Nephron progenitor cell (in vitro differentiated cells): ENCODE measurements at regions not wholly inside any gene's neighbourhood (a gene's known extent, or its start where the extent isn't known, plus 50 kb on each side); places are given as distances from the start of the nearest gene placed in this dataset.

Source experiments
- DNase-seq: peaks from one replicate; pipeline ENCODE4 v3.0.0; 2021
- H3K27ac Mint-ChIP-seq: 2 replicates; pipeline ENCODE4 v1.8.0; 2021; ENCODE audit warnings: mild to moderate bottlenecking, moderate library complexity, mixed read lengths
- H3K27me3 Mint-ChIP-seq: 2 replicates; pipeline ENCODE4 v1.8.0; 2021; ENCODE audit warnings: mild to moderate bottlenecking, low read depth, mixed read lengths; ENCODE audit not compliant: poor library complexity
- H3K36me3 Mint-ChIP-seq: 2 replicates; pipeline ENCODE4 v1.8.0; 2021; ENCODE audit warnings: low read depth, mixed read lengths
- H3K4me1 Mint-ChIP-seq: 2 replicates; pipeline ENCODE4 v1.8.0; 2021; ENCODE audit warnings: mixed read lengths
- H3K4me3 Mint-ChIP-seq: 2 replicates; pipeline ENCODE4 v1.8.0; 2021; ENCODE audit warnings: mild to moderate bottlenecking, moderate library complexity, mixed read lengths
- H3K9me3 Mint-ChIP-seq: 2 replicates; pipeline ENCODE4 v1.8.0; 2021; ENCODE audit warnings: mild to moderate bottlenecking, moderate library complexity, mixed read lengths
- CTCF ChIP-seq: fragments of 200-600 bp; sonication (generic); IDR thresholded peaks from 2 replicates; pipeline ENCODE4 v1.5.0; 2021; ENCODE audit warnings: antibody characterized with exemption

GRCh38 chr11:97143463-97143862 lies 753.6 kb downstream of the JRKL start:
- TF ChIP-seq CTCF: no peak
- Mint-ChIP-seq H3K4me3 (no peak overlapping the region), H3K36me3 (peaks cover 4% of the 10 kb centered on the region), H3K27ac (no peak overlapping the region), H3K9me3 (peaks cover 18% of the 10 kb centered on the region), H3K27me3 (peaks cover 4% of the 10 kb centered on the region), H3K4me1 (peaks cover 11% of the 10 kb centered on the region)
- DNase-seq: no peak

GRCh38 chr11:97149741-97150140 lies 759.9 kb downstream of the JRKL start:
- Mint-ChIP-seq H3K9me3 (no peaks in the 10 kb centered on the region), H3K27me3 (peaks cover 1% of the 10 kb centered on the region), H3K36me3 (no peaks in the 10 kb centered on the region), H3K4me1 (peaks cover 5% of the 10 kb centered on the region), H3K27ac (no peak overlapping the region), H3K4me3 (no peak overlapping the region)
- DNase-seq: no peak
- TF ChIP-seq CTCF: no peak

GRCh38 chr11:97157221-97157740 lies 767.5 kb downstream of the JRKL start:
- H3K36me3 Mint-ChIP-seq: no peaks in the 10 kb centered on the region
- H3K9me3 Mint-ChIP-seq: no peaks in the 10 kb centered on the region
- DNase-seq: no peak
- peaks cover 33% of the 10 kb centered on the region for H3K4me1 Mint-ChIP-seq
- TF ChIP-seq CTCF: no peak
- peak overlapping the region; percentile 77 for H3K27ac Mint-ChIP-seq
- H3K27me3 Mint-ChIP-seq: peaks cover 3% of the 10 kb centered on the region
- no peak overlapping the region for H3K4me3 Mint-ChIP-seq

GRCh38 chr11:97158243-97158642 lies 768.4 kb downstream of the JRKL start:
- Mint-ChIP-seq H3K9me3 (no peaks in the 10 kb centered on the region), H3K27ac (peak overlapping the region; percentile 87), H3K4me3 (no peak overlapping the region), H3K36me3 (no peaks in the 10 kb centered on the region), H3K4me1 (peaks cover 33% of the 10 kb centered on the region), H3K27me3 (peaks cover 7% of the 10 kb centered on the region)
- no peak for DNase-seq
- TF ChIP-seq CTCF: no peak

- Mint-ChIP-seq H3K27me3 (peaks cover 7% of the 10 kb centered on the region), H3K36me3 (no peaks in the 10 kb centered on the region), H3K9me3 (no peaks in the 10 kb centered on the region), H3K4me3 (no peak overlapping the region), H3K27ac (no peak overlapping the region), H3K4me1 (peaks cover under 1% of the 10 kb centered on the region)
- DNase-seq: no peak
- no peak for TF ChIP-seq CTCF
Measured at GRCh38 chr11:97163631-97164191, 773.9 kb downstream of the JRKL start.
